Trophoblast cell (in vitro differentiated cells and primary cell): ENCODE measurements at regions not wholly inside any gene's neighbourhood (a gene's known extent, or its start where the extent isn't known, plus 50 kb on each side); places are given as distances from the start of the nearest gene placed in this dataset.
A peak's percentile ranks its signal among the peaks of the same experiment; 100 is the strongest.

Source experiments
- DNase-seq, 2 donors: peaks; one replicate each; pipeline ENCODE4 v3.0.0-alpha.2; 2016
- H2AFZ ChIP-seq: 2 replicates; pipeline ENCODE4 v1.6.1; 2013; ENCODE audit warnings: low read length, moderate library complexity, mild to moderate bottlenecking; ENCODE audit not compliant: insufficient read depth, poor library complexity
- H2AK5ac ChIP-seq: 2 replicates; pipeline ENCODE4 v1.6.1; 2013; ENCODE audit warnings: mild to moderate bottlenecking, low read length
- H2BK120ac ChIP-seq: 2 replicates; pipeline ENCODE4 v1.6.1; 2013; ENCODE audit warnings: low read length, mild to moderate bottlenecking, moderate library complexity; ENCODE audit not compliant: insufficient read depth, poor library complexity
- H2BK12ac ChIP-seq: 2 replicates; pipeline ENCODE4 v1.6.1; 2013; ENCODE audit warnings: mild to moderate bottlenecking, low read length, moderate library complexity
- H2BK5ac ChIP-seq: 2 replicates; pipeline ENCODE4 v1.6.1; 2013; ENCODE audit warnings: low read length, low read depth, moderate library complexity, mild to moderate bottlenecking; ENCODE audit not compliant: poor library complexity
- H3K14ac ChIP-seq: 2 replicates; pipeline ENCODE4 v1.6.1; 2013; ENCODE audit warnings: mild to moderate bottlenecking, low read length
- H3K18ac ChIP-seq: 2 replicates; pipeline ENCODE4 v1.6.1; 2013; ENCODE audit warnings: mild to moderate bottlenecking, low read length
- H3K23ac ChIP-seq: 2 replicates; pipeline ENCODE4 v1.6.1; 2013; ENCODE audit warnings: low read length
- H3K27ac ChIP-seq: 2 replicates; pipeline ENCODE4 v1.5.1; 2013; ENCODE audit warnings: low read depth, mild to moderate bottlenecking, inconsistent platforms, low read length, moderate library complexity
- H3K27me3 ChIP-seq: 2 replicates; pipeline ENCODE4 v1.6.1; 2013; ENCODE audit warnings: inconsistent platforms, mild to moderate bottlenecking, low read length, moderate library complexity; ENCODE audit not compliant: insufficient read depth
- H3K36me3 ChIP-seq, 2 experiments: 1 replicate in 1 of 2; 2 replicates in 1 of 2; pipeline ENCODE4 v1.6.1; 2013; ENCODE audit warnings: low read length in 2 of 2, mild to moderate bottlenecking in 2 of 2, moderate library complexity in 1 of 2; ENCODE audit not compliant: insufficient read depth in 2 of 2, control insufficient read depth in 1 of 2
- H3K4ac ChIP-seq: 2 replicates; pipeline ENCODE4 v1.6.1; 2013; ENCODE audit warnings: low read depth, mild to moderate bottlenecking, low read length, moderate library complexity
- H3K4me1 ChIP-seq, 2 experiments: 1 replicate in 1 of 2; 2 replicates in 1 of 2; pipeline ENCODE4 v1.6.1; 2013; ENCODE audit warnings: low read length in 2 of 2, mild to moderate bottlenecking in 2 of 2, moderate library complexity in 1 of 2; ENCODE audit not compliant: insufficient read depth in 2 of 2, control insufficient read depth in 1 of 2
- H3K4me2 ChIP-seq: 2 replicates; pipeline ENCODE4 v1.6.1; 2013; ENCODE audit warnings: inconsistent platforms, mild to moderate bottlenecking, low read length, moderate library complexity
- H3K4me3 ChIP-seq: 2 replicates; pipeline ENCODE4 v1.5.1; 2013; ENCODE audit warnings: mild to moderate bottlenecking, low read depth, low read length, inconsistent platforms
- H3K79me1 ChIP-seq: one replicate; pipeline ENCODE4 v1.6.1; 2013; ENCODE audit warnings: low read length
- H3K79me2 ChIP-seq: 2 replicates; pipeline ENCODE4 v1.6.1; 2013; ENCODE audit warnings: low read length, mild to moderate bottlenecking; ENCODE audit not compliant: control insufficient read depth, insufficient read depth, poor library complexity
- H3K9ac ChIP-seq: 2 replicates; pipeline ENCODE4 v1.6.1; 2013; ENCODE audit warnings: mild to moderate bottlenecking, low read length
- H3K9me3 ChIP-seq: 2 replicates; pipeline ENCODE4 v1.6.1; 2013; ENCODE audit warnings: low read depth, mild to moderate bottlenecking, control low read depth, inconsistent platforms, low read length; ENCODE audit not compliant: insufficient read depth
- H4K12ac ChIP-seq: 2 replicates; pipeline ENCODE4 v1.6.1; 2013; ENCODE audit warnings: low read depth, mild to moderate bottlenecking, low read length, moderate library complexity
- H4K8ac ChIP-seq: 2 replicates; pipeline ENCODE4 v1.6.1; 2013; ENCODE audit warnings: low read depth, mild to moderate bottlenecking, low read length, moderate library complexity
- H4K91ac ChIP-seq: one replicate; pipeline ENCODE4 v1.6.1; 2013; ENCODE audit warnings: low read depth, mild to moderate bottlenecking, low read length, moderate library complexity
- WGBS: extraction: QIAGEN DNeasy Blood & Tissue Kit; methylation state at CpG from one replicate; pipeline ENCODE4 v1.1.7; 2013; ENCODE audit warnings: missing lambda C conversion rate; ENCODE audit not compliant: insufficient read length, insufficient coverage; ENCODE audit errors: extremely low coverage; 5-methylcytosine and 5-hydroxymethylcytosine counted together

- no peaks in the 10 kb centered on the region for H3K36me3 ChIP-seq
- H3K4me2 ChIP-seq: no peak overlapping the region
- no peaks in the 10 kb centered on the region for H3K79me1 ChIP-seq
- no peak overlapping the region for H3K23ac ChIP-seq
- no peak overlapping the region for H3K14ac ChIP-seq
- H4K12ac ChIP-seq: no peak overlapping the region
- H3K27ac ChIP-seq: no peak overlapping the region
- H2AFZ ChIP-seq: no peak overlapping the region
- no peak overlapping the region for H3K9ac ChIP-seq
- H3K27me3 ChIP-seq: no peaks in the 10 kb centered on the region
- H3K9me3 ChIP-seq: no peaks in the 10 kb centered on the region
- no peak for DNase-seq
- no peak overlapping the region for H3K4ac ChIP-seq
- H2AK5ac ChIP-seq: no peak overlapping the region
- H2BK120ac ChIP-seq: no peak overlapping the region
- H3K4me3 ChIP-seq: no peak overlapping the region
- no peaks in the 10 kb centered on the region for H3K79me2 ChIP-seq
- no CpG with 5 or more reads among the region's 3 CpGs for WGBS
- peaks cover 0 to 2% of the 10 kb centered on the region in 2 experiments for H3K4me1 ChIP-seq
- H2BK12ac ChIP-seq: no peak overlapping the region
- no peak overlapping the region for H3K18ac ChIP-seq
- H4K91ac ChIP-seq: no peak overlapping the region
- no peak overlapping the region for H2BK5ac ChIP-seq
- H4K8ac ChIP-seq: no peak overlapping the region
Observed at GRCh38 chr2:12090590-12090989, 344.2 kb downstream of the LPIN1 start.

GRCh38 chr2:12091201-12091806, 344.9 kb downstream of the LPIN1 start:
- no peak overlapping the region for H3K9ac ChIP-seq
- H2BK120ac ChIP-seq: no peak overlapping the region
- peak in 1 of 2 donors; percentile 43 for DNase-seq
- H2BK12ac ChIP-seq: no peak overlapping the region
- H3K9me3 ChIP-seq: no peaks in the 10 kb centered on the region
- no peaks in the 10 kb centered on the region for H3K79me2 ChIP-seq
- no CpG with 5 or more reads among the region's 4 CpGs for WGBS
- no peak overlapping the region for H4K12ac ChIP-seq
- H3K27ac ChIP-seq: no peak overlapping the region
- H2AK5ac ChIP-seq: no peak overlapping the region
- H3K4me1 ChIP-seq: peaks cover 0 to 2% of the 10 kb centered on the region in 2 experiments
- no peak overlapping the region for H3K14ac ChIP-seq
- no peaks in the 10 kb centered on the region for H3K36me3 ChIP-seq
- no peak overlapping the region for H3K18ac ChIP-seq
- H3K4me3 ChIP-seq: no peak overlapping the region
- H2BK5ac ChIP-seq: no peak overlapping the region
- no peak overlapping the region for H3K4me2 ChIP-seq
- H3K27me3 ChIP-seq: no peaks in the 10 kb centered on the region
- H3K23ac ChIP-seq: no peak overlapping the region
- no peak overlapping the region for H3K4ac ChIP-seq
- H4K91ac ChIP-seq: no peak overlapping the region
- no peak overlapping the region for H2AFZ ChIP-seq
- H3K79me1 ChIP-seq: no peaks in the 10 kb centered on the region
- H4K8ac ChIP-seq: no peak overlapping the region

DNA sequence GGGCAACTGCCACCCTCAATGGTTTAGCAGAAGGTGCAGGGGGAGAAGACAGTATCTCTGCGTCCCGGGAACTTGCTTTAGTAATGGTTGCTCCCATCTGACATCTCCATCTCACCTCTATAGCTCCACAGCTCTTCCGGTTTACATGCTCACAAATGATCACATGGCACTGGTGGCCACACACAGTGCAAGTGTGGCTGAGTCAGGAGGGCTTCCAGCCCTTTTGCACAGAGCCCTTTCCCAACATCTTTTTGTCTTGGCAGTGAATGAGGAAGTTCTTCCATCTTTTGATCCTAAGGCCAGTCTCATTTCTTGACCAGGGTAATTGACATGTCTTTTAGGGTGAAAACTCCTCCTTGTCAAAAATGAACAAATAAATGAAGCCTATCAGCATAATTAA, 347.7 kb downstream of the LPIN1 start:
- Histone ChIP-seq H3K18ac (no peak overlapping the region), H3K4me3 (no peak overlapping the region), H3K4me1 (no peaks in the 10 kb centered on the region), H2AK5ac (no peak overlapping the region), H3K23ac (no peak overlapping the region), H4K12ac (no peak overlapping the region), H3K79me1 (no peaks in the 10 kb centered on the region), H4K91ac (no peak overlapping the region), H2AFZ (no peak overlapping the region), H3K9ac (no peak overlapping the region), H3K4me2 (no peak overlapping the region), H3K36me3 (no peaks in the 10 kb centered on the region), H3K27ac (no peak overlapping the region), H3K4ac (no peak overlapping the region), H3K27me3 (no peaks in the 10 kb centered on the region), H2BK120ac (no peak overlapping the region), H3K14ac (no peak overlapping the region), H2BK5ac (no peak overlapping the region), H2BK12ac (no peak overlapping the region), H4K8ac (no peak overlapping the region), H3K79me2 (no peaks in the 10 kb centered on the region), H3K9me3 (no peaks in the 10 kb centered on the region)
- WGBS: no CpG with 5 or more reads among the region's 3 CpGs
- DNase-seq: no peak

DNA sequence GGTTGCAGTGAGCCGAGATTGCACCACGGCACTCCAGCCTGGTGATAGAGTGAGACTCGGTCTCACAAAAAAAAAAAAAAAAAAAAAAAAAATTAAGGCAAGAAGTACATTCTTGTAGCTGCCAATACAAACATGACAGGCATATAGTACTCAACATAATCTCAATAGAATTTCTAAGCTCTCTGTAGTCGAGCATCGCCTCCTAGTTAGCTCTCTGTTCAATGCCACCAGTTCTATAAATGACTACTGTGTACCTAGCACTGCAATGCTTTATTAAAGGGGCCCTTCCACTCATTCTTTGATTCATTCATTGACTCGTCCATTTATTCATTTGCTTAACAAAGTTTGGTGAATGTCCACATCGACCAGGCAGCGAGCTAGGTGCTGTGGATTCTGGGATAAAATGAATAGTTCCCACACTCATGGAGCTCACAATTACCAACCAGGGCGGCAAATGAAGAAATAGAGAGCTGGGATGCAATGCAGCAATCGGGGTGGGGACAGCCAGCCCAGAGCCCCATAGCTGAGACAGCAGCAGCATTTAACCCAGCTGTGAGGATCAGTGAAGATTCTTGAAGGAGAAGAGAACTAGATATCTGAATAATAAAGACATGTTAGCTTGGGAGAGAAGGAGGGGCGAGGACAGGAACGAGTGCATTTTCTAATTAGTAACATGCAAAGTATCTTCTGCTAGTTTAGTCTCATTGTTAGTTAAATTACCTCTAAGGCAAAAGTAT, 349.8 kb downstream of the LPIN1 start:
- H2BK12ac ChIP-seq: no peak overlapping the region
- no CpG with 5 or more reads among the region's 12 CpGs for WGBS
- no peak overlapping the region for H3K4me3 ChIP-seq
- no peak overlapping the region for H2BK5ac ChIP-seq
- H4K8ac ChIP-seq: no peak overlapping the region
- H2AK5ac ChIP-seq: no peak overlapping the region
- H3K4ac ChIP-seq: no peak overlapping the region
- no peak for DNase-seq
- no peaks in the 10 kb centered on the region for H3K9me3 ChIP-seq
- H3K27me3 ChIP-seq: no peaks in the 10 kb centered on the region
- no peak overlapping the region for H3K14ac ChIP-seq
- H3K79me1 ChIP-seq: no peaks in the 10 kb centered on the region
- H4K91ac ChIP-seq: no peak overlapping the region
- H4K12ac ChIP-seq: no peak overlapping the region
- H3K36me3 ChIP-seq: no peaks in the 10 kb centered on the region
- no peak overlapping the region for H3K18ac ChIP-seq
- H3K27ac ChIP-seq: no peak overlapping the region
- no peak overlapping the region for H2BK120ac ChIP-seq
- no peak overlapping the region for H3K4me2 ChIP-seq
- no peaks in the 10 kb centered on the region for H3K4me1 ChIP-seq
- no peak overlapping the region for H3K23ac ChIP-seq
- no peaks in the 10 kb centered on the region for H3K79me2 ChIP-seq
- no peak overlapping the region for H3K9ac ChIP-seq
- H2AFZ ChIP-seq: no peak overlapping the region
